Activated naive CD4-positive, alpha-beta T cell treated with Interleukin-2 at 50 U/mL for 16 hours (primary cell): ENCODE measurements at regions not wholly inside any gene's neighbourhood (a gene's known extent, or its start where the extent isn't known, plus 50 kb on each side); places are given as distances from the start of the nearest gene placed in this dataset.
"Not testable (repeated sequence)": the region's sequence is repeated elsewhere in the genome, so short reads cannot be mapped to it uniquely, and the experiment has no call there.

ENCODE experiments used
- DNase-seq: peaks from one replicate; pipeline ENCODE4 v3.0.0-alpha.2; 2020

GRCh38 chr5:92544036-92544435 lies 1037.0 kb downstream of the NR2F1-AS1 start:
- no peak for DNase-seq

GRCh38 chr5:92543201-92543600 lies 1037.8 kb downstream of the NR2F1-AS1 start:
- DNase-seq, result no peak

GRCh38 chr5:92542017-92542416 lies 1039.0 kb downstream of the NR2F1-AS1 start:
- DNase-seq, result not testable (repeated sequence)

GRCh38 chr5:92527311-92528078 lies 1053.5 kb downstream of the NR2F1-AS1 start:
- DNase-seq, result no peak

- DNase-seq, result no peak
Observed at GRCh38 chr5:92525131-92525530, 1055.9 kb downstream of the NR2F1-AS1 start.

- no peak for DNase-seq
Observed at GRCh38 chr5:92519811-92520632, 1061.0 kb downstream of the NR2F1-AS1 start.

GRCh38 chr5:92518318-92518904 lies 1062.6 kb downstream of the NR2F1-AS1 start:
- no peak for DNase-seq

GRCh38 chr5:92514896-92515295 lies 1066.1 kb downstream of the NR2F1-AS1 start:
- no peak for DNase-seq

- no peak for DNase-seq
Observed at GRCh38 chr5:92513067-92513466, 1068.0 kb downstream of the NR2F1-AS1 start.

GRCh38 chr5:92508271-92508670 lies 1072.7 kb downstream of the NR2F1-AS1 start:
- DNase-seq, result no peak

- DNase-seq, result no peak
Observed at GRCh38 chr5:92505925-92506324, 1075.1 kb downstream of the NR2F1-AS1 start.

- DNase-seq, result no peak
Observed at GRCh38 chr5:92505145-92505544, 1075.9 kb downstream of the NR2F1-AS1 start.

GRCh38 chr5:92504346-92504745 lies 1076.7 kb downstream of the NR2F1-AS1 start:
- no peak for DNase-seq

- DNase-seq, result no peak
Observed at GRCh38 chr5:92500752-92501151, 1080.3 kb downstream of the NR2F1-AS1 start.

- no peak for DNase-seq
Observed at GRCh38 chr5:92496545-92496944, 1084.5 kb downstream of the NR2F1-AS1 start.

- no peak for DNase-seq
Observed at GRCh38 chr5:92494508-92494907, 1086.5 kb downstream of the NR2F1-AS1 start.

- no peak for DNase-seq
Observed at GRCh38 chr5:92492908-92493307, 1088.1 kb downstream of the NR2F1-AS1 start.

GRCh38 chr5:92484484-92484883 lies 1096.5 kb downstream of the NR2F1-AS1 start:
- no peak for DNase-seq

GRCh38 chr5:92472981-92473566 lies 1090.0 kb upstream of the ARRDC3 start:
- DNase-seq, result no peak

- no peak for DNase-seq
Observed at GRCh38 chr5:92471861-92472260, 1088.7 kb upstream of the ARRDC3 start.

GRCh38 chr5:92470770-92471169 lies 1087.7 kb upstream of the ARRDC3 start:
- no peak for DNase-seq

- DNase-seq, result no peak
Observed at GRCh38 chr5:92468295-92468694, 1085.2 kb upstream of the ARRDC3 start.

- DNase-seq, result no peak
Observed at GRCh38 chr5:92467695-92468094, 1084.6 kb upstream of the ARRDC3 start.
